HUES64 (cell line): ENCODE measurements at regions not wholly inside any gene's neighbourhood (a gene's known extent, or its start where the extent isn't known, plus 50 kb on each side); places are given as distances from the start of the nearest gene placed in this dataset.
"Not testable (repeated sequence)": the region's sequence is repeated elsewhere in the genome, so short reads cannot be mapped to it uniquely, and the experiment has no call there.

Experiments used
- H3K27ac ChIP-seq: 2 replicates; pipeline ENCODE4 v1.7.0; 2013; ENCODE audit warnings: low read depth, low read length, inconsistent platforms
- H3K27me3 ChIP-seq: 2 replicates; pipeline ENCODE4 v1.6.1; 2013; ENCODE audit warnings: mild to moderate bottlenecking, low read length; ENCODE audit not compliant: insufficient read depth
- H3K36me3 ChIP-seq: 2 replicates; pipeline ENCODE4 v1.6.1; 2013; ENCODE audit warnings: mild to moderate bottlenecking, low read length; ENCODE audit not compliant: insufficient read depth
- H3K4me1 ChIP-seq: 2 replicates; pipeline ENCODE4 v1.6.1; 2013; ENCODE audit warnings: mild to moderate bottlenecking, low read length, moderate library complexity; ENCODE audit not compliant: insufficient read depth
- H3K4me3 ChIP-seq: 2 replicates; pipeline ENCODE4 v1.5.1; 2013; ENCODE audit warnings: mild to moderate bottlenecking, low read length, moderate library complexity
- H3K9ac ChIP-seq: 2 replicates; pipeline ENCODE4 v1.6.1; 2013; ENCODE audit warnings: mild to moderate bottlenecking, low read depth, low read length
- H3K9me3 ChIP-seq: 2 replicates; pipeline ENCODE4 v1.6.1; 2013; ENCODE audit warnings: low read depth, low read length; ENCODE audit not compliant: insufficient read depth
- WGBS: fragments of 150-250, 120-280 bp; methylation state at CpG from one replicate; pipeline ENCODE4 v1.1.7; 2013; ENCODE audit warnings: missing lambda C conversion rate; 5-methylcytosine and 5-hydroxymethylcytosine counted together

DNA sequence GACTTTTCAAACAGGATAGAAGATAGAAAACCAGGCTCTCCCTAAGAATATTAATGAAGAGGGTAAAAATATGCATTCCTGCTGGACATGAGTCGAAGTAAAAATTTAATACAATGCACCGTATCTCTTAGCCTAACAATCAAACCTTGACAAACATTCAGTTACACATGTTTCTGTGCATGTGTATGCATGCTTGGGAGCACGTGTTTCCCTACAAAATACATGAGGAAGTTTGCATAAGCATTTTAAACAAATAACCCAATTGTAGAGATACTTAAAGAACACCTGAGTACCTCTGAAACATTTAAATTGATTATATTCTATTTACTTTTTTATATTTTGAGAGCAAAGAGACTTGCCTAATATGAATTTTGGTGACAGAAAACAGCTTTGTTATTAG, 1763.7 kb upstream of the SEL1L start:
- H3K27ac ChIP-seq: no peak overlapping the region
- H3K4me1 ChIP-seq: no peaks in the 10 kb centered on the region
- no peaks in the 10 kb centered on the region for H3K27me3 ChIP-seq
- WGBS: 93% methylated on average over 3 of the region's 3 CpGs
- no peak overlapping the region for H3K4me3 ChIP-seq
- no peaks in the 10 kb centered on the region for H3K9me3 ChIP-seq
- no peaks in the 10 kb centered on the region for H3K36me3 ChIP-seq
- H3K9ac ChIP-seq: no peak overlapping the region

DNA sequence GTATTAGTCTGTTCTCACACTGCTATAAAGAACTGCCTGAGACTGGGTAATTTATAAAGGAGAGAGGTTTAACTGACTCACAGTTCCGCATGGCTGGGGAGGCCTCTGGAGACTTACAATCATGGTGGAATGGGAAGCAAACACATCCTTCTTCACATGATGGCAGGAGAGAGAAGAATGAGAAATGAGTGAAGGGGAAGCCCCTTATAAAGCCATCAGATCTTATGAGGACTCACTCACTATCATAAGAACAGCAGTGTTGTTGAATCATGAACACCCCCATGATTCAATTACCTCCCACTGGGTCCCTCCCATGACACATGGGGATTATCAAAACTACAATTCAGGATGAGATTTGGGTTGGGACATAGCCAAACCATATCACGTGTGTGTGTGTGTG, 1764.4 kb upstream of the SEL1L start:
- H3K9ac ChIP-seq, H3K4me3 ChIP-seq, H3K27me3 ChIP-seq, H3K27ac ChIP-seq, H3K9me3 ChIP-seq, H3K4me1 ChIP-seq, H3K36me3 ChIP-seq: not testable (repeated sequence)
- WGBS: 100% methylated on average over 2 of the region's 2 CpGs

DNA sequence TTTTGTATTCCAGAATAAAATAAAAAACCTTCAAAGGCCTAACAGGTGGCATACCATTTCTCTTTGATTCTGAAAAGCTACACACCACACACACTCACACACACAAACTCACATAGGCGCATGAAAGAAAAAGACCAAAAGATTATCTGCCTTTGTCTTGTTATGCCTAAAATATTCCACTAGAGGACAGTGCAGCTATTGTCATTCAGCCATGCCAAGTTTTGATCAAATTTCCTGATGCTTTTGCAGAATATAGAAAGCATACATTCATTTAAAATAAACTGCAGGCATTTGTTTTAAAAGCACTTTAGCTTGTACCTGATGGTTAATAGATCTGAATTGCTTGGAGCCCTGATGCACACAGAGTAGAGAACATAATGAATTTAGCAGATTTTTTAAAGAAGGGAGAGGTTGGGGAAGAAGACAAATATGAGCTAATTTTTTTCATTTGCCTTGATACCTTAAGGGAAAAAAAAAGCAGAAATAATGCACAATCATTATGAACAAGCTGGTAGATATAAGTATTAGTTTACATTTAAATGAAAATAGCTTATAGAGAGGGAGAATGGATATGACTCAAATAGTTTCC, 1766.9 kb upstream of the SEL1L start:
- no peak overlapping the region for H3K9ac ChIP-seq
- no peak overlapping the region for H3K27ac ChIP-seq
- H3K27me3 ChIP-seq: no peaks in the 10 kb centered on the region
- WGBS: 89% methylated on average over 1 of the region's 1 CpG
- H3K36me3 ChIP-seq: no peaks in the 10 kb centered on the region
- no peaks in the 10 kb centered on the region for H3K4me1 ChIP-seq
- H3K4me3 ChIP-seq: no peak overlapping the region
- H3K9me3 ChIP-seq: no peaks in the 10 kb centered on the region

DNA sequence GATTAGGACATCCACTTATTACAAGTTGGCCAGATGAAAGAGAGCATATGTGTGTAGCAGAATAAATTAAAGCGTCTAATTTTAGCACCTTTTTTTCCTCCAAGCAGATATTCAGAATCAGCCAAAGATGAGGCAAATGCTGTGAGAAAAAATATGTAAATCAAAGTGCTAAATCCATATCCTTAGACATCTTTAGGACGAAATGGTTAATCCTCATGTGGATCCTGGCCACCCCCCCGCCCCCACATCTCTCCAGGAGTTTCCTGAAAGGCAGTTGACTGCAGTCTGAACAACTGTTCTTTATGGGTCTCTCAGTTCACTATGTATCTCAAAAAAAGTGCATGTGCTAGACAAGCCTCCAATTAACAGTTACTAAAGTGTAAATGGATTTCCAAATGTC, 1768.1 kb upstream of the SEL1L start:
- Histone ChIP-seq H3K9ac (no peak overlapping the region), H3K27ac (no peak overlapping the region), H3K9me3 (no peaks in the 10 kb centered on the region), H3K27me3 (no peaks in the 10 kb centered on the region), H3K4me3 (no peak overlapping the region), H3K36me3 (no peaks in the 10 kb centered on the region), H3K4me1 (no peaks in the 10 kb centered on the region)
- 86% methylated on average over 3 of the region's 3 CpGs for WGBS

DNA sequence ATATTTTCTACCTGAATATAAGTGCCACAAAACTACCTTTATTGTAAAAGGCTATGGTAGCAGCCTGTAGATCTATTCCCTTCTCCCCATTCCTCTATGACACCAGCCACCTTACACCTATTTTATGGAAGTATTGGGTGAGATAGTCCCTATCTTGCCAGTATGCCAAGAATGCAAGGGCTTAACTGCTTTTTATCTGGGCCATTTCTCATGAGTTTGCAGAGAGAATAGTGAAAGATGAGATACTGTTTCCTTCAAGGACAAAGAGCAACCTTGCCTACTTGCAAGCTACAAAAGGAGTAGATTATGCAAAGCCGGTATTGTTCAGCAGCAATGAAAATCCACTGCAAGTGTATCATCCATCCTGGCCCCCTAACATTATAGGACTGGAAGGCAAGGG, 1775.6 kb upstream of the SEL1L start:
- Histone ChIP-seq H3K27me3 (no peaks in the 10 kb centered on the region), H3K4me3 (no peak overlapping the region), H3K27ac (no peak overlapping the region), H3K4me1 (no peaks in the 10 kb centered on the region), H3K9me3 (no peaks in the 10 kb centered on the region), H3K36me3 (no peaks in the 10 kb centered on the region), H3K9ac (no peak overlapping the region)
- 92% methylated on average over 1 of the region's 1 CpG for WGBS

DNA sequence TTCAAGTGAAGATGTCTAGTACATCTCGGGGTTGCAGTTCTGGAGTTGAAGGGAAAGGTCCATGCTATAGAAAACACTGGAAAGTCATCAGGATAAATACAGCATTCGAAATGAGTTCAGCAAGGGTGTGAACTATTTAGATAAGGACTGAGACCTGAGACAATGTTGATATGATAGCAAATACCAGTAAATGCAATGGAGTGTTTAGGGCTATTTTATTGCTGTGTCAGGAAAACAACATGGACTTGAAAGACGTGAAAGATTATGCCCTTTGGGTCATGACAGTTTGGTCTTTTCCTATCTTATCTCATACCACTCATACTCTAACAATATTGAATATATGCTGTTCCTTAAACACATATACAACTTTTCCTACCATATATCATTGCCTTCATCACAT, 1776.2 kb upstream of the SEL1L start:
- 91% methylated on average over 3 of the region's 3 CpGs for WGBS
- H3K9me3 ChIP-seq: no peaks in the 10 kb centered on the region
- no peaks in the 10 kb centered on the region for H3K4me1 ChIP-seq
- no peak overlapping the region for H3K4me3 ChIP-seq
- no peak overlapping the region for H3K9ac ChIP-seq
- no peak overlapping the region for H3K27ac ChIP-seq
- no peaks in the 10 kb centered on the region for H3K27me3 ChIP-seq
- no peaks in the 10 kb centered on the region for H3K36me3 ChIP-seq

DNA sequence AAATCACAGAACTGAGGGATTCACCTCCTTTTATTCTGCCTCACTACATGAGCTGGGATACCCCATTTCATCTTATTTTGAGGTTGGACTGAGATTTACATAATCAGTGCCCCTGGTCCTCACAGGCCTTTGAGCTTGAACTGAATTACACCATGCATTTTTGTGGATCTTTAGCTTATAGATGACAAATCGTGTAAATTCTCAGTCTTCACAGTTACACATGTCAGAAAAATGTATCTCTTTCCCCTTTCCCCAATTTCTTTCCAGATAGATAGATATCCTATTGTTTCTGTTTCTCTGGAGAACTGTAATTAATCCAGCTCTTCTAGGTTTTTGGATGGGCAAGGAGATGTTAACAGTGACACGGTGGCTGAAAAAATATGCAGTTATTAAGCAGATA, 1778.9 kb upstream of the SEL1L start:
- H3K9ac ChIP-seq: no peak overlapping the region
- no peaks in the 10 kb centered on the region for H3K4me1 ChIP-seq
- H3K4me3 ChIP-seq: no peak overlapping the region
- H3K27me3 ChIP-seq: no peaks in the 10 kb centered on the region
- H3K9me3 ChIP-seq: no peaks in the 10 kb centered on the region
- 100% methylated on average over 2 of the region's 2 CpGs for WGBS
- H3K27ac ChIP-seq: no peak overlapping the region
- H3K36me3 ChIP-seq: no peaks in the 10 kb centered on the region

DNA sequence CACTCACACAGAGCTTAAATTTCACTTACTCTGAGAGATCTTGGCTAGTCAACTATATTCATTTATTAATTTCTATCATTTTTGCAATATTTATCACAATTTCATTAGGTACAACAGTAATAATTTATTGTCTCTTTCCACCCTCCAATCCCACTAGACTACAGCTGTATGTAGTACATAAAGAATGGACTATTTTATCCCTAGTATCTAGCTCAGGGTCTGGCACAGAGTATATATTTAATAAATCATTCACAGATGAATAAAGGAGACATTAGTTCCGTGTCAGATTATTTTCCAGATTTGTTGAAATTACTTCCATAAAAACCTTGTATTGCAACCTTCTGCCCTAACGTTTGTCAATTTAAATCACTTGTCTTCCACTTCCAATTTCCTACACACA, 1781.1 kb upstream of the SEL1L start:
- H3K4me1 ChIP-seq: peaks cover 10% of the 10 kb centered on the region

DNA sequence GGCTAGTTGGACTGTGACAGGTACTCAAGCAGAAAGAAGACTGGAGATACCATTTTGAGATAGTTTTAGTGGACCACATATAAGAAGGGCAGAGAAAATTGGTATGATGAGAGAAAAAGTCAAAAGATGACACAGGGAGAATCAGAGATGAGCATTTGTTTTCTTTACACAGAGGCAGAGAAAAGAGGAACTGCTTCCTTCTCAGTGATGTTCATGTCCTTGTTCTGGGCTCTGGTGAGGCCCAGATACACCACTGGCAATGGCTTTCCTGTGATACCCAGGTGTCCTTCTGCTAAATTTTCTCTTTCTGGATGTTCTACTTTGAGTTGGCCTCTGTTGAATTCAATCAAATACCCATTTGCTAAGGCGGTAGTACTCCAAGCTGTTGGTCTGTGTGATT, 1782.7 kb upstream of the SEL1L start:
- Histone ChIP-seq H3K27ac (no peak overlapping the region), H3K36me3 (no peaks in the 10 kb centered on the region), H3K9ac (no peak overlapping the region), H3K4me3 (no peak overlapping the region), H3K4me1 (peaks cover 10% of the 10 kb centered on the region), H3K27me3 (no peaks in the 10 kb centered on the region), H3K9me3 (no peaks in the 10 kb centered on the region)
- WGBS: 90% methylated on average over 1 of the region's 1 CpG

More for the DNA sequence above, 1781.1 kb upstream of the SEL1L start:
- Histone ChIP-seq H3K36me3 (no peaks in the 10 kb centered on the region), H3K4me3 (no peak overlapping the region), H3K9me3 (no peaks in the 10 kb centered on the region), H3K27me3 (no peaks in the 10 kb centered on the region), H3K9ac (no peak overlapping the region), H3K27ac (no peak overlapping the region)
- WGBS: 96% methylated on average over 2 of the region's 2 CpGs

DNA sequence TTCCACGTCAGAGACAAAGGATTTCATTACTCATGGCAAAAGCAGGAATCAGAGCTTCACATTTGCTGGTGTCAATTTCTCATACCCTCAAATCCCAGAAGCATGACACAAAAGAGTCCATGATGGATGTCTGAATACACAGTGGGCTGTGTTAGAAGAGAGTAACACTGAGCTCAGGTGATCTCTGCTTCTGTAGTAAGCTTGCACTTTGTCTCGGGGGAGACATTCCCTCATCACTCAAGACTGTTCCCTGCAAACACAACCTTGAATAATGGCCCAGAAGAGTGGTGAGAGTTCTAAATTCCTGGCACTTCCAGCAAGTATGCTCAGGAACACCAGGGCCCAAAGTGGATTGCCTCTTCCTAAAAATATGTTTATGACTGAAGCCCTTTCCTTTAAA, 1787.2 kb upstream of the SEL1L start:
- no peaks in the 10 kb centered on the region for H3K27me3 ChIP-seq
- H3K9me3 ChIP-seq: no peaks in the 10 kb centered on the region
- H3K4me1 ChIP-seq: peaks cover 10% of the 10 kb centered on the region
- WGBS: 97% methylated on average over 2 of the region's 2 CpGs
- H3K36me3 ChIP-seq: no peaks in the 10 kb centered on the region
- H3K27ac ChIP-seq: no peak overlapping the region
- H3K4me3 ChIP-seq: no peak overlapping the region
- H3K9ac ChIP-seq: no peak overlapping the region

DNA sequence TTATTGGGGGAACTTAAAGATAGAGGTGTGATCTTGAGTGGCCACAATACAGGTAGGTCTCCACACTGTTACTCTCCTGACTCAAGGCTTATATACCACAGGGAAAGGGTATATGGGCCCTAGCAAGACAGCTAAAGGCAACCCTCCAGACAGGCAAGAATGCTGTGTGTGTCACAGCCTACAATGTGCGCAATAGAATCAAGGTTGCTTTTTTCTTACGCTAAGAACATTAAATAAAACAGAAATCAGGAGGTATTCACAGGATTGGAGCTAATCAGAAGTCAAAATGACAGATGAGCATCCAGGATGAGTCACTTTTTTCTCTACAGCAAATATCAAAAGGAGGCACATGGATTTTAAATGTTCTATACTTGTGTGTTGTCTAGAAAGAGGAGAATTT, 1797.9 kb upstream of the SEL1L start:
- H3K4me3 ChIP-seq: no peak overlapping the region
- no peaks in the 10 kb centered on the region for H3K36me3 ChIP-seq
- 94% methylated on average over 2 of the region's 2 CpGs for WGBS
- peaks cover 3% of the 10 kb centered on the region; the same call in 1 of the 2 replicates for H3K4me1 ChIP-seq
- H3K27me3 ChIP-seq: no peaks in the 10 kb centered on the region
- no peak overlapping the region for H3K9ac ChIP-seq
- H3K9me3 ChIP-seq: no peaks in the 10 kb centered on the region
- no peak overlapping the region for H3K27ac ChIP-seq

DNA sequence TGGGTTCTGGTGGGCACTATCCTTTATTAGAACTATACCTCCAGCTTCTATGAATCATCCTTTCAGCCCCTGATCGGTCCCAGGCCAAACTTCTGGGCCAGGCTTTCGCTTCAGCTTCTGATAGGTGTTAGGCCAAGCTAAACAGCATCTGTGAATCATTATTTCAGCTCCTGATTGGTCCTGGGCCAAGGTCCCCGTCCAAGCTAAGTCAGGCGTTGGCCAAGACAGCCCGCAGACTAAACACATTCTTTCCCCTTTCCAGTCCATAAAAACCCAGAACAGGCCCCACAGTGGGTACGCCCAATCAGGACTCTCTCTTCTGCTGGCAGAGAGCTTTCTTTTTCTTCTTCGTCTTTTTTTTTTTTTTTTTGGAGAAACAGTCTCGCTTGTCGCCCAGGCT, 1808.9 kb upstream of the SEL1L start:
- no peaks in the 10 kb centered on the region for H3K9me3 ChIP-seq
- H3K27ac ChIP-seq: no peak overlapping the region
- 95% methylated on average over 9 of the region's 9 CpGs for WGBS
- H3K9ac ChIP-seq: no peak overlapping the region
- H3K27me3 ChIP-seq: no peaks in the 10 kb centered on the region
- no peak overlapping the region for H3K4me3 ChIP-seq
- H3K36me3 ChIP-seq: no peaks in the 10 kb centered on the region
- H3K4me1 ChIP-seq: no peaks in the 10 kb centered on the region
